K562 (cell line): ENCODE measurements at regions not wholly inside any gene's neighbourhood (a gene's known extent, or its start where the extent isn't known, plus 50 kb on each side); places are given as distances from the start of the nearest gene placed in this dataset.

Experiments
- AFF1 ChIP-seq, 2 experiments: fragments of 450-650 bp; IDR thresholded peaks; 2 replicates each; pipeline ENCODE4 v1.6.1; 2018; ENCODE audit warnings: mild to moderate bottlenecking in 2 of 2, low read depth in 1 of 2; ENCODE audit not compliant: partially characterized antibody in 2 of 2
- CREB5 ChIP-seq: fragments of 250-450 bp; sonication (Bioruptor Pico); IDR thresholded peaks from 2 replicates; pipeline ENCODE4 v1.5.0; 2020; ENCODE audit warnings: mild to moderate bottlenecking
- MGA ChIP-seq: fragments of 450-650 bp; IDR thresholded peaks from 2 replicates; pipeline ENCODE4 v1.6.1; 2016; ENCODE audit warnings: mild to moderate bottlenecking, moderate library complexity
- SMARCE1 ChIP-seq: fragments of 450-650 bp; IDR thresholded peaks from 2 replicates; pipeline ENCODE4 v1.7.1; 2016; ENCODE audit warnings: mild to moderate bottlenecking
- ZBTB7A ChIP-seq: IDR thresholded peaks from 2 replicates; pipeline ENCODE4 v1.6.1; 2011; ENCODE audit warnings: low read depth, mild to moderate bottlenecking, low read length, moderate library complexity, borderline replicate concordance; ENCODE audit not compliant: control insufficient read depth
- ZNF232 ChIP-seq: sonication (generic); formaldehyde crosslinking; IDR thresholded peaks from 2 replicates; pipeline ENCODE4 v1.8.0; 2022; ENCODE audit warnings: mild to moderate bottlenecking, missing genetic modification reagents
- ZNF398 ChIP-seq: fragments of 250-450 bp; sonication (Bioruptor Pico); IDR thresholded peaks from 2 replicates; pipeline ENCODE4 v1.8.0; 2021; ENCODE audit warnings: moderate library complexity, mild to moderate bottlenecking, inconsistent platforms

GRCh38 chr7:80387634-80388193 lies 124.2 kb downstream of the GNAT3 start (continued):
- TF ChIP-seq CREB5: no peak
- TF ChIP-seq ZNF232: no peak
- no peak for TF ChIP-seq MGA
- TF ChIP-seq AFF1 (IDR thresholded peaks at IDR 0.05; ENCODE audit: low read depth in 1 of 2, partially characterized antibody in 2 of 2): no peak
- no peak for TF ChIP-seq ZNF398 (CRISPR knock-in tag)
- no peak for TF ChIP-seq ZBTB7A
- no peak for TF ChIP-seq SMARCE1
